HepG2 (cell line): ENCODE measurements at regions not wholly inside any gene's neighbourhood (a gene's known extent, or its start where the extent isn't known, plus 50 kb on each side); places are given as distances from the start of the nearest gene placed in this dataset.

Source experiments
- ATAC-seq: fragments of 200-7000 bp; cut with Tn5 transposase; 3 replicates; pipeline ENCODE4 v1.9.1; 2020; ENCODE audit warnings: mild to moderate bottlenecking, moderate library complexity
- BruUV-seq: library from RNA; stranded (reverse); fragments of 400-500 nt; replicated peaks from 2 replicates; lab custom pipeline; 2021; lab: Mats Ljungman, UMichigan
- CTCF ChIA-PET: fragments of 300-600 bp; formaldehyde crosslinking; extraction: SDS; loops from one replicate; lab custom pipeline; 2021; ENCODE audit warnings: low total read pairs, inconsistent platforms, low intra/inter-chr PET ratio; lab: Yijun Ruan, JAX
- POLR2A ChIA-PET: fragments of 350-600 bp; sonication (Branson Sonifier 250); formaldehyde crosslinking; loops from one replicate; lab custom pipeline; 2020; ENCODE audit warnings: antibody characterized with exemption, inconsistent platforms; lab: Yijun Ruan, JAX
- DNase-seq: peaks from one replicate; pipeline ENCODE4 v3.0.0-alpha.2; 2015; ENCODE audit warnings: low spot score
- FAIRE-seq: peaks from 3 replicates; lab custom pipeline; 2011; peaks lifted over from hg19 to GRCh38; lab: Jason Lieb, UNC
- H2AFZ ChIP-seq: one replicate; pipeline ENCODE4 v1.6.1; 2011; ENCODE audit warnings: low read length, inconsistent platforms
- H3K27ac ChIP-seq: fragments of 300-600 bp; 3 replicates; pipeline ENCODE4 v1.8.0; 2011; ENCODE audit warnings: mixed run types, mild to moderate bottlenecking, mixed read lengths, low read length, inconsistent platforms; ENCODE audit not compliant: insufficient read depth; ENCODE audit errors: extremely low read length
- H3K27me3 ChIP-seq, 2 experiments: fragments of 200-600 bp in 1 of 2; 2 replicates in 1 of 2; 3 replicates in 1 of 2; pipeline versions ENCODE4 v1.6.0 to v1.8.0; 2011; ENCODE audit warnings: low read length in 2 of 2, mild to moderate bottlenecking in 2 of 2, moderate library complexity in 2 of 2, inconsistent platforms in 1 of 2; ENCODE audit not compliant: insufficient read depth in 2 of 2, control insufficient read depth in 1 of 2
- H3K36me3 ChIP-seq, 2 experiments: fragments of 200-600 bp in 1 of 2; replicated peaks in 1 of 2; 2 replicates in 1 of 2; 3 replicates in 1 of 2; pipeline versions ENCODE4 v1.5.1 to v1.8.0; 2011; ENCODE audit warnings: low read length in 2 of 2, inconsistent platforms in 1 of 2; ENCODE audit not compliant: insufficient read depth in 2 of 2, control insufficient read depth in 1 of 2
- H3K4me1 ChIP-seq: 2 replicates; pipeline ENCODE4 v1.5.1; 2012; ENCODE audit warnings: low read length, inconsistent platforms; ENCODE audit not compliant: insufficient read depth
- H3K4me2 ChIP-seq: 2 replicates; pipeline ENCODE4 v1.6.0; 2011; ENCODE audit warnings: low read depth, low read length, inconsistent platforms
- H3K4me3 ChIP-seq, 3 experiments: fragments of 200-600 bp in 1 of 3; sonication (generic), shearing (Covaris generic) in 1 of 3; replicated peaks in 1 of 3; 2 replicates each; pipeline ENCODE4 v1.5.1; 2011 to 2016; ENCODE audit warnings: low read length in 3 of 3, inconsistent platforms in 2 of 3, low read depth in 2 of 3, mild to moderate bottlenecking in 2 of 3, control low read depth in 1 of 3, mixed read lengths in 1 of 3; ENCODE audit not compliant: insufficient read depth in 1 of 3
- H3K79me2 ChIP-seq: one replicate; pipeline ENCODE4 v1.6.1; 2011; ENCODE audit warnings: low read length, inconsistent platforms; ENCODE audit not compliant: insufficient read depth
- H3K9ac ChIP-seq: 2 replicates; pipeline ENCODE4 v1.6.0; 2011; ENCODE audit warnings: mild to moderate bottlenecking, low read depth, low read length, inconsistent platforms; ENCODE audit not compliant: insufficient read depth
- H3K9me3 ChIP-seq: 2 replicates; pipeline ENCODE4 v1.5.1; 2012; ENCODE audit warnings: mild to moderate bottlenecking, low read length
- H4K20me1 ChIP-seq: 2 replicates; pipeline ENCODE4 v1.6.0; 2011; ENCODE audit warnings: inconsistent platforms, mild to moderate bottlenecking, low read length, moderate library complexity; ENCODE audit not compliant: insufficient read depth
- ATF1 ChIP-seq: IDR thresholded peaks from 2 replicates; pipeline ENCODE4 v1.6.1; 2016; ENCODE audit warnings: mild to moderate bottlenecking, control low read depth
- IRF9 ChIP-seq: sonication (generic); formaldehyde crosslinking; IDR thresholded peaks from 2 replicates; pipeline ENCODE4 v1.8.0; 2022; ENCODE audit warnings: missing genetic modification reagents, mild to moderate bottlenecking, borderline replicate concordance
- KAT8 ChIP-seq: IDR thresholded peaks from 2 replicates; pipeline ENCODE4 v1.6.1; 2016; ENCODE audit warnings: missing genetic modification reagents, missing compliant biosample characterization
- MAFK ChIP-seq, 2 experiments: IDR thresholded peaks in 1 of 2; conservative IDR thresholded peaks in 1 of 2; 2 replicates each; pipeline ENCODE4 v1.6.1; 2011; ENCODE audit warnings: improper control_type of control experiment in 2 of 2, low read length in 2 of 2
- NBN ChIP-seq: fragments of 450-650 bp; conservative IDR thresholded peaks from 2 replicates; pipeline ENCODE4 v1.6.1; 2017
- PLRG1 ChIP-seq: fragments of 450-650 bp; conservative IDR thresholded peaks from 2 replicates; pipeline ENCODE4 v1.6.1; 2016
- PRMT3 ChIP-seq: sonication (generic); formaldehyde crosslinking; IDR thresholded peaks from 2 replicates; pipeline ENCODE4 v1.8.1; 2022; ENCODE audit warnings: low read depth, mild to moderate bottlenecking, moderate library complexity, missing genetic modification reagents, borderline replicate concordance
- SIN3A ChIP-seq: IDR thresholded peaks from 2 replicates; pipeline ENCODE4 v1.6.1; 2011; ENCODE audit warnings: low read depth, mild to moderate bottlenecking, control low read depth, low read length, borderline replicate concordance
- ZEB1 ChIP-seq: IDR thresholded peaks from 2 replicates; pipeline ENCODE4 v1.6.1; 2012; ENCODE audit warnings: mild to moderate bottlenecking, low read depth, inconsistent platforms; ENCODE audit not compliant: insufficient replicate concordance
- ZNF17 ChIP-seq: sonication (generic); formaldehyde crosslinking; IDR thresholded peaks from 2 replicates; pipeline ENCODE4 v1.5.0; 2020; ENCODE audit warnings: mild to moderate bottlenecking, missing genetic modification reagents
- ZNF335 ChIP-seq: sonication (generic); formaldehyde crosslinking; IDR thresholded peaks from 2 replicates; pipeline ENCODE4 v1.4.0; 2020; ENCODE audit warnings: missing genetic modification reagents
- ZNF589 ChIP-seq: sonication (generic); formaldehyde crosslinking; conservative IDR thresholded peaks from 2 replicates; pipeline ENCODE4 v1.8.0; 2022; ENCODE audit warnings: mild to moderate bottlenecking, moderate library complexity, missing genetic modification reagents
- ZNF782 ChIP-seq: sonication (generic); formaldehyde crosslinking; IDR thresholded peaks from 2 replicates; pipeline ENCODE4 v1.4.0; 2020; ENCODE audit warnings: missing genetic modification reagents, mild to moderate bottlenecking, borderline replicate concordance
- ZZZ3 ChIP-seq: sonication (generic); formaldehyde crosslinking; IDR thresholded peaks from 2 replicates; pipeline ENCODE4 v1.4.0; 2020; ENCODE audit warnings: missing genetic modification reagents, mild to moderate bottlenecking, borderline replicate concordance
- WGBS: methylation state at CpG from one replicate; pipeline ENCODE4 v1.1.6; 2017; ENCODE audit warnings: low lambda C conversion rate; 5-methylcytosine and 5-hydroxymethylcytosine counted together
- in situ Hi-C: cut with HindIII; loops from 2 replicates; pipeline ENCODE4 v1.10.0; 2017; ENCODE audit warnings: low pct_unique_long_range_greater_than_20kb; ENCODE audit not compliant: extremely low pct_ligation_motif_present
- intact Hi-C: fragments of 100-400 bp; cut with micrococcal nuclease; formaldehyde crosslinking; loops from one replicate; pipeline ENCODE4 v1.10.0; 2022; ENCODE audit not compliant: unreplicated experiment
- TF ChIP-seq, protein P1 (sequence below): fragments of 450-650 bp; IDR thresholded peaks from 2 replicates; pipeline ENCODE4 v1.6.1; 2017; ENCODE audit warnings: mild to moderate bottlenecking
- TF ChIP-seq, protein P2 (sequence below): sonication (generic); formaldehyde crosslinking; IDR thresholded peaks from 2 replicates; pipeline ENCODE4 v1.8.1; 2023; ENCODE audit warnings: mild to moderate bottlenecking, missing genetic modification reagents
- TF ChIP-seq, protein P3 (sequence below): sonication (generic); formaldehyde crosslinking; IDR thresholded peaks from 2 replicates; pipeline ENCODE4 v1.5.0; 2020; ENCODE audit warnings: missing genetic modification reagents

- no peaks in the 10 kb centered on the region for H4K20me1 ChIP-seq
- H3K36me3 ChIP-seq = no peaks in the 10 kb centered on the region
- H3K4me3 ChIP-seq = no peak overlapping the region
- no peak overlapping the region for H3K27ac ChIP-seq
- WGBS = 0% methylated on average over 2 of the region's 2 CpGs
- H3K4me1 ChIP-seq = no peaks in the 10 kb centered on the region
- no peaks in the 10 kb centered on the region for H3K9me3 ChIP-seq
- H3K79me2 ChIP-seq = no peaks in the 10 kb centered on the region
- no peak for ATAC-seq
- TF ChIP-seq SIN3A (no peak), PRMT3 (CRISPR knock-in tag) (no peak), KAT8 (no peak), ZNF589 (CRISPR knock-in tag) (no peak), ATF1 (no peak), PLRG1 (no peak), ZNF782 (no peak), ZNF17 (CRISPR knock-in tag) (no peak), MAFK (conservative IDR thresholded peaks at IDR 0.05 in 1 of 2, IDR thresholded peaks at IDR 0.05 in 1 of 2; ENCODE audit: low read length in 2 of 2) (no peak), ZEB1 (no peak), NBN (no peak), ZNF335 (CRISPR knock-in tag) (no peak), ZZZ3 (CRISPR knock-in tag) (no peak), IRF9 (no peak)
- TF ChIP-seq, protein P1, sequence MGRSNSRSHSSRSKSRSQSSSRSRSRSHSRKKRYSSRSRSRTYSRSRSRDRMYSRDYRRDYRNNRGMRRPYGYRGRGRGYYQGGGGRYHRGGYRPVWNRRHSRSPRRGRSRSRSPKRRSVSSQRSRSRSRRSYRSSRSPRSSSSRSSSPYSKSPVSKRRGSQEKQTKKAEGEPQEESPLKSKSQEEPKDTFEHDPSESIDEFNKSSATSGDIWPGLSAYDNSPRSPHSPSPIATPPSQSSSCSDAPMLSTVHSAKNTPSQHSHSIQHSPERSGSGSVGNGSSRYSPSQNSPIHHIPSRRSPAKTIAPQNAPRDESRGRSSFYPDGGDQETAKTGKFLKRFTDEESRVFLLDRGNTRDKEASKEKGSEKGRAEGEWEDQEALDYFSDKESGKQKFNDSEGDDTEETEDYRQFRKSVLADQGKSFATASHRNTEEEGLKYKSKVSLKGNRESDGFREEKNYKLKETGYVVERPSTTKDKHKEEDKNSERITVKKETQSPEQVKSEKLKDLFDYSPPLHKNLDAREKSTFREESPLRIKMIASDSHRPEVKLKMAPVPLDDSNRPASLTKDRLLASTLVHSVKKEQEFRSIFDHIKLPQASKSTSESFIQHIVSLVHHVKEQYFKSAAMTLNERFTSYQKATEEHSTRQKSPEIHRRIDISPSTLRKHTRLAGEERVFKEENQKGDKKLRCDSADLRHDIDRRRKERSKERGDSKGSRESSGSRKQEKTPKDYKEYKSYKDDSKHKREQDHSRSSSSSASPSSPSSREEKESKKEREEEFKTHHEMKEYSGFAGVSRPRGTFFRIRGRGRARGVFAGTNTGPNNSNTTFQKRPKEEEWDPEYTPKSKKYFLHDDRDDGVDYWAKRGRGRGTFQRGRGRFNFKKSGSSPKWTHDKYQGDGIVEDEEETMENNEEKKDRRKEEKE = no peak
- TF ChIP-seq, protein P2, sequence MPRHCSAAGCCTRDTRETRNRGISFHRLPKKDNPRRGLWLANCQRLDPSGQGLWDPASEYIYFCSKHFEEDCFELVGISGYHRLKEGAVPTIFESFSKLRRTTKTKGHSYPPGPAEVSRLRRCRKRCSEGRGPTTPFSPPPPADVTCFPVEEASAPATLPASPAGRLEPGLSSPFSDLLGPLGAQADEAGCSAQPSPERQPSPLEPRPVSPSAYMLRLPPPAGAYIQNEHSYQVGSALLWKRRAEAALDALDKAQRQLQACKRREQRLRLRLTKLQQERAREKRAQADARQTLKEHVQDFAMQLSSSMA (CRISPR knock-in tag) = no peak
- TF ChIP-seq, protein P3, sequence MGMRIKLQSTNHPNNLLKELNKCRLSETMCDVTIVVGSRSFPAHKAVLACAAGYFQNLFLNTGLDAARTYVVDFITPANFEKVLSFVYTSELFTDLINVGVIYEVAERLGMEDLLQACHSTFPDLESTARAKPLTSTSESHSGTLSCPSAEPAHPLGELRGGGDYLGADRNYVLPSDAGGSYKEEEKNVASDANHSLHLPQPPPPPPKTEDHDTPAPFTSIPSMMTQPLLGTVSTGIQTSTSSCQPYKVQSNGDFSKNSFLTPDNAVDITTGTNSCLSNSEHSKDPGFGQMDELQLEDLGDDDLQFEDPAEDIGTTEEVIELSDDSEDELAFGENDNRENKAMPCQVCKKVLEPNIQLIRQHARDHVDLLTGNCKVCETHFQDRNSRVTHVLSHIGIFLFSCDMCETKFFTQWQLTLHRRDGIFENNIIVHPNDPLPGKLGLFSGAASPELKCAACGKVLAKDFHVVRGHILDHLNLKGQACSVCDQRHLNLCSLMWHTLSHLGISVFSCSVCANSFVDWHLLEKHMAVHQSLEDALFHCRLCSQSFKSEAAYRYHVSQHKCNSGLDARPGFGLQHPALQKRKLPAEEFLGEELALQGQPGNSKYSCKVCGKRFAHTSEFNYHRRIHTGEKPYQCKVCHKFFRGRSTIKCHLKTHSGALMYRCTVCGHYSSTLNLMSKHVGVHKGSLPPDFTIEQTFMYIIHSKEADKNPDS (CRISPR knock-in tag) = no peak
- H3K4me2 ChIP-seq = no peak overlapping the region
- no peak overlapping the region for H3K9ac ChIP-seq
- no TSS peak for BruUV-seq
- no peak for FAIRE-seq
- ChIA-PET CTCF (no interaction called here), POLR2A (no interaction called here)
- no peaks in the 10 kb centered on the region for H3K27me3 ChIP-seq
- no peak overlapping the region for H2AFZ ChIP-seq
- in situ Hi-C loops = no loop called here
- no peak for DNase-seq
- intact Hi-C loops = no loop called here
These were observed 124.8 kb upstream of the CCNG1 start for GRCh38 chr5:163312598-163312997.
